ENCODE measurements at regions not wholly inside any gene's neighbourhood (a gene's known extent, or its start where the extent isn't known, plus 50 kb on each side); places are given as distances from the start of the nearest gene placed in this dataset.

- TF ChIP-seq, protein P1, sequence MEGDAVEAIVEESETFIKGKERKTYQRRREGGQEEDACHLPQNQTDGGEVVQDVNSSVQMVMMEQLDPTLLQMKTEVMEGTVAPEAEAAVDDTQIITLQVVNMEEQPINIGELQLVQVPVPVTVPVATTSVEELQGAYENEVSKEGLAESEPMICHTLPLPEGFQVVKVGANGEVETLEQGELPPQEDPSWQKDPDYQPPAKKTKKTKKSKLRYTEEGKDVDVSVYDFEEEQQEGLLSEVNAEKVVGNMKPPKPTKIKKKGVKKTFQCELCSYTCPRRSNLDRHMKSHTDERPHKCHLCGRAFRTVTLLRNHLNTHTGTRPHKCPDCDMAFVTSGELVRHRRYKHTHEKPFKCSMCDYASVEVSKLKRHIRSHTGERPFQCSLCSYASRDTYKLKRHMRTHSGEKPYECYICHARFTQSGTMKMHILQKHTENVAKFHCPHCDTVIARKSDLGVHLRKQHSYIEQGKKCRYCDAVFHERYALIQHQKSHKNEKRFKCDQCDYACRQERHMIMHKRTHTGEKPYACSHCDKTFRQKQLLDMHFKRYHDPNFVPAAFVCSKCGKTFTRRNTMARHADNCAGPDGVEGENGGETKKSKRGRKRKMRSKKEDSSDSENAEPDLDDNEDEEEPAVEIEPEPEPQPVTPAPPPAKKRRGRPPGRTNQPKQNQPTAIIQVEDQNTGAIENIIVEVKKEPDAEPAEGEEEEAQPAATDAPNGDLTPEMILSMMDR (IDR thresholded peaks at IDR 0.05; ENCODE audit: low read length) = no peak
- no peak for TF ChIP-seq EZH2 (IDR thresholded peaks at IDR 0.05; ENCODE audit: borderline replicate concordance, low read length)
Measured at GRCh38 chr4:38601244-38601915, 62.6 kb upstream of the KLF3 start.

Data from OCI-LY1 (cell line).